HL-60 (cell line): ENCODE measurements at regions not wholly inside any gene's neighbourhood (a gene's known extent, or its start where the extent isn't known, plus 50 kb on each side); places are given as distances from the start of the nearest gene placed in this dataset.

Experiments used
- DNase-seq, 2 experiments: peaks; one replicate each; pipeline ENCODE4 v3.0.0-alpha.2; 2010 to 2020; ENCODE audit warnings: low read depth in 1 of 2, low spot score in 1 of 2
- H3K27ac ChIP-seq: fragments of 250-450 bp; sonication (Bioruptor Pico); replicated peaks from 2 replicates; pipeline ENCODE4 v1.5.1; 2020; ENCODE audit warnings: mild to moderate bottlenecking, moderate library complexity
- H3K27me3 ChIP-seq: fragments of 250-450 bp; sonication (Bioruptor Pico); 2 replicates; pipeline ENCODE4 v1.5.1; 2021; ENCODE audit warnings: mild to moderate bottlenecking, moderate library complexity; ENCODE audit not compliant: insufficient read depth, poor library complexity, severe bottlenecking
- H3K4me3 ChIP-seq: replicated peaks from 2 replicates; pipeline ENCODE4 v1.5.1; 2011; ENCODE audit warnings: mild to moderate bottlenecking, control low read depth, low read length; ENCODE audit not compliant: insufficient read depth
- GABPA ChIP-seq: IDR thresholded peaks from 2 replicates; pipeline ENCODE4 v1.6.1; 2012; ENCODE audit warnings: low read depth
- POLR2AphosphoS5 ChIP-seq: IDR thresholded peaks from 2 replicates; pipeline ENCODE4 v1.6.1; 2012; ENCODE audit warnings: low read depth
- SPI1 ChIP-seq: IDR thresholded peaks from 2 replicates; pipeline ENCODE4 v1.6.1; 2012; ENCODE audit warnings: low read depth, mild to moderate bottlenecking, borderline replicate concordance
- TF ChIP-seq, protein P1 (sequence below): IDR thresholded peaks from 2 replicates; pipeline ENCODE4 v1.6.1; 2012; ENCODE audit warnings: low read depth; ENCODE audit not compliant: insufficient replicate concordance
- TF ChIP-seq, protein P2 (sequence below): IDR thresholded peaks from one replicate; pipeline ENCODE4 v1.5.1; 2011; ENCODE audit warnings: low read length, control low read depth, inconsistent platforms; ENCODE audit not compliant: insufficient read depth

DNA sequence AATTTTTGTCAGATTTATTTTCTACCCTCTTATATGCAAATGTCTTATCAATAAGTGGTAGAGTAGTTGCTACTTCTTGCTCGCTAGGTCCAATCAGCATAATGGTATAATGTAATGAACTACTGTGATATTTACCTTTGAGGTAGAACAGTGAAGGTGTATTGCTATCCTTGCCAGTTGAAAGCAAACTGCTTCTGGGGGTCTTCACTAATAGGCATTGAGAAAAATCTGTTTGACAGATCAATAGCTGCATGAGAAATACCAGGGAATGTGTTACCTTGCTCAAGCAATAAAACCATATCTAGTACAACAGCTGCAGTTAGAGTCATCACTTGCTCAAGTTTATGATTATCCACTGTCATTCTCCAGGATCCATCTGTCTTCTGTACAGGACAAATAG, 50.1 kb upstream of the EFEMP1 start:
- DNase-seq, result no peak
- TF ChIP-seq GABPA (no peak), SPI1 (no peak), POLR2AphosphoS5 (no peak)
- TF ChIP-seq, protein P1, sequence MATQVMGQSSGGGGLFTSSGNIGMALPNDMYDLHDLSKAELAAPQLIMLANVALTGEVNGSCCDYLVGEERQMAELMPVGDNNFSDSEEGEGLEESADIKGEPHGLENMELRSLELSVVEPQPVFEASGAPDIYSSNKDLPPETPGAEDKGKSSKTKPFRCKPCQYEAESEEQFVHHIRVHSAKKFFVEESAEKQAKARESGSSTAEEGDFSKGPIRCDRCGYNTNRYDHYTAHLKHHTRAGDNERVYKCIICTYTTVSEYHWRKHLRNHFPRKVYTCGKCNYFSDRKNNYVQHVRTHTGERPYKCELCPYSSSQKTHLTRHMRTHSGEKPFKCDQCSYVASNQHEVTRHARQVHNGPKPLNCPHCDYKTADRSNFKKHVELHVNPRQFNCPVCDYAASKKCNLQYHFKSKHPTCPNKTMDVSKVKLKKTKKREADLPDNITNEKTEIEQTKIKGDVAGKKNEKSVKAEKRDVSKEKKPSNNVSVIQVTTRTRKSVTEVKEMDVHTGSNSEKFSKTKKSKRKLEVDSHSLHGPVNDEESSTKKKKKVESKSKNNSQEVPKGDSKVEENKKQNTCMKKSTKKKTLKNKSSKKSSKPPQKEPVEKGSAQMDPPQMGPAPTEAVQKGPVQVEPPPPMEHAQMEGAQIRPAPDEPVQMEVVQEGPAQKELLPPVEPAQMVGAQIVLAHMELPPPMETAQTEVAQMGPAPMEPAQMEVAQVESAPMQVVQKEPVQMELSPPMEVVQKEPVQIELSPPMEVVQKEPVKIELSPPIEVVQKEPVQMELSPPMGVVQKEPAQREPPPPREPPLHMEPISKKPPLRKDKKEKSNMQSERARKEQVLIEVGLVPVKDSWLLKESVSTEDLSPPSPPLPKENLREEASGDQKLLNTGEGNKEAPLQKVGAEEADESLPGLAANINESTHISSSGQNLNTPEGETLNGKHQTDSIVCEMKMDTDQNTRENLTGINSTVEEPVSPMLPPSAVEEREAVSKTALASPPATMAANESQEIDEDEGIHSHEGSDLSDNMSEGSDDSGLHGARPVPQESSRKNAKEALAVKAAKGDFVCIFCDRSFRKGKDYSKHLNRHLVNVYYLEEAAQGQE, result no peak
- TF ChIP-seq, protein P2, sequence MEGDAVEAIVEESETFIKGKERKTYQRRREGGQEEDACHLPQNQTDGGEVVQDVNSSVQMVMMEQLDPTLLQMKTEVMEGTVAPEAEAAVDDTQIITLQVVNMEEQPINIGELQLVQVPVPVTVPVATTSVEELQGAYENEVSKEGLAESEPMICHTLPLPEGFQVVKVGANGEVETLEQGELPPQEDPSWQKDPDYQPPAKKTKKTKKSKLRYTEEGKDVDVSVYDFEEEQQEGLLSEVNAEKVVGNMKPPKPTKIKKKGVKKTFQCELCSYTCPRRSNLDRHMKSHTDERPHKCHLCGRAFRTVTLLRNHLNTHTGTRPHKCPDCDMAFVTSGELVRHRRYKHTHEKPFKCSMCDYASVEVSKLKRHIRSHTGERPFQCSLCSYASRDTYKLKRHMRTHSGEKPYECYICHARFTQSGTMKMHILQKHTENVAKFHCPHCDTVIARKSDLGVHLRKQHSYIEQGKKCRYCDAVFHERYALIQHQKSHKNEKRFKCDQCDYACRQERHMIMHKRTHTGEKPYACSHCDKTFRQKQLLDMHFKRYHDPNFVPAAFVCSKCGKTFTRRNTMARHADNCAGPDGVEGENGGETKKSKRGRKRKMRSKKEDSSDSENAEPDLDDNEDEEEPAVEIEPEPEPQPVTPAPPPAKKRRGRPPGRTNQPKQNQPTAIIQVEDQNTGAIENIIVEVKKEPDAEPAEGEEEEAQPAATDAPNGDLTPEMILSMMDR, result no peak
- H3K4me3 ChIP-seq, result no peak overlapping the region

DNA sequence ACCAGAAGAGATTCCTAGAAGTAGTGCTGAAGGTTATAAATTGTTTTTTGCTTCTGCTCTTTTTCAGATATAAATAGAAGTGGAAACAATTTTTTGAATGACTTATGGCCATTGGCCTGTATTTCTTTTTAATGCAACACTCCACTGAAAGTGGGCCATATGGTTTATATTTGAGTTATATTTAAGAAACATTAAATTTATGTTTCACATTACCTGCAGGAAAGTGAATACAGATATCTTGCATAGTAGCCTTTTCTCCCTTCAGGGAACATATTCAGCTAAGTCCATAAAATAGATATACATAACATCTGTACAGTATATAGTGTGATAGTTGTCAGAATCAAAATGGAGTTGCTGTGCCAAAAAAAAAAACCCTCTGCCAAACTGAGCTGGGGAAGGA, 53.1 kb upstream of the EFEMP1 start:
- no peak for DNase-seq
- Histone ChIP-seq H3K4me3 (no peak overlapping the region), H3K27ac (no peak overlapping the region), H3K27me3 (no peaks in the 10 kb centered on the region)
- TF ChIP-seq POLR2AphosphoS5 (no peak), GABPA (no peak), SPI1 (no peak)
- TF ChIP-seq, protein P2, result no peak
- TF ChIP-seq, protein P1, result no peak

More for the DNA sequence above, 50.1 kb upstream of the EFEMP1 start:
- H3K27me3 ChIP-seq, result no peaks in the 10 kb centered on the region
- no peak overlapping the region for H3K27ac ChIP-seq

DNA sequence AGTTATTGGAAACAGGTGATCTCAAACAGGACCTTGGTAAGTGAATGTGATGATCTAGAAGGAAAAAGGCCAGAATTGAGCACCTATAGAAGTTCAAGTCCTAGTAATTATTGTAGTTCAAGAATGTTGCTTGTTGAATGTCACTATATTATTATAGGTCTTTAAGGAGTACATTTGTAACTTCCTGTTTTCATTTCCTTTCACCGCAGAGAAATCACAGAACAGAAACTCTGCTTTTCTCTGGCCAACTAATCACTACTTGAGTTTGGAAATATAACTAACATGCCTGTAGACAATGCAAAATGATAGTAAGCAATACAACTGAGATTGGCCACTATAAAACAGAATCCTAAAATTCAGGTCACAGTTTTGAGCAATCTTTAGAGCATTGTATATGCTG, 61.8 kb upstream of the EFEMP1 start:
- no peaks in the 10 kb centered on the region for H3K27me3 ChIP-seq
- no peak overlapping the region for H3K27ac ChIP-seq
- TF ChIP-seq, protein P2, result no peak
- TF ChIP-seq GABPA, result no peak
- TF ChIP-seq POLR2AphosphoS5, result no peak
- no peak for TF ChIP-seq SPI1
- H3K4me3 ChIP-seq, result no peak overlapping the region
- DNase-seq, result no peak

DNA sequence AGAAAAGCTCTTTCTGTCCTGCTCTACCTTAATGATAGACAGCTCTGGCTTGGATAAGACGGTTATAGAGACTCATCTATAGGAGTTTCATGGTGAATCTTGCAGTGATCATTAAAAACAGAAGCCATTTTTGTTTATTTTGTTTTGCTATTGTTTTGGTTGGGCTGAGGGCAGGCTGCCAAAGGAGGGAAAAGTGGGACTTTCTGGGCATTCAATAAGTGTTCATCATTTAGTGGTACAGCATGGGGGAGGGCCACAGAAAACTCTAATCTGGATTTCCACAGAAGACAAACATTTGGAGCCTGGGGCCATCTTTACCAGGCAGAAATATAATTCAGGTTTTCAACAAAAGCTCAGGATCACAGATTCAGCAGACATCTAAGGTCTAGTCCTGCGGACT, 62.4 kb upstream of the EFEMP1 start:
- TF ChIP-seq, protein P2, result no peak
- TF ChIP-seq GABPA, result no peak
- TF ChIP-seq POLR2AphosphoS5, result no peak
- TF ChIP-seq, protein P1, result no peak
- no peak for TF ChIP-seq SPI1
- Histone ChIP-seq H3K4me3 (no peak overlapping the region), H3K27ac (no peak overlapping the region), H3K27me3 (no peaks in the 10 kb centered on the region)
- DNase-seq, result no peak
